Tibial nerve (tissue), 4 donors: ENCODE measurements at regions not wholly inside any gene's neighbourhood (a gene's known extent, or its start where the extent isn't known, plus 50 kb on each side); places are given as distances from the start of the nearest gene placed in this dataset.

Experiments used
- DNase-seq, 2 donors: peaks; one replicate each; pipeline ENCODE4 v3.0.0-alpha.2; 2019; ENCODE audit warnings: low spot score in 2 of 2
- H3K27ac ChIP-seq, 4 donors: fragments of 200-600 bp; sonication (generic) in 3 of 4; one replicate each; pipeline ENCODE4 v1.5.1; 2017 to 2019; ENCODE audit warnings: mild to moderate bottlenecking in 1 of 4
- H3K27me3 ChIP-seq, 2 donors: fragments of 200-600 bp; sonication (generic) in 1 of 2; one replicate each; pipeline versions ENCODE4 v1.5.1 to v1.6.0; 2017 to 2019
- H3K36me3 ChIP-seq, 3 donors: fragments of 200-600 bp; sonication (generic); one replicate each; pipeline ENCODE4 v1.5.1; 2018 to 2019
- H3K4me1 ChIP-seq, 4 donors: fragments of 200-600 bp; sonication (generic) in 3 of 4; one replicate each; pipeline ENCODE4 v1.5.1; 2017 to 2019
- H3K4me3 ChIP-seq, 4 donors: fragments of 200-600 bp; sonication (generic) in 3 of 4; one replicate each; pipeline ENCODE4 v1.5.1; 2017 to 2019; ENCODE audit warnings: mild to moderate bottlenecking in 1 of 4, moderate library complexity in 1 of 4
- H3K9me3 ChIP-seq, 4 donors: fragments of 200-600 bp; sonication (generic) in 3 of 4; one replicate each; pipeline ENCODE4 v1.5.1; 2017 to 2019
- EP300 ChIP-seq, 2 donors: sonication (generic); formaldehyde crosslinking; IDR thresholded peaks; one replicate each; pipeline ENCODE4 v1.6.1; 2017; ENCODE audit warnings: antibody characterized with exemption in 2 of 2, mild to moderate bottlenecking in 1 of 2
- POLR2A ChIP-seq, 2 donors: fragments of 450-650 bp; IDR thresholded peaks; one replicate each; pipeline ENCODE4 v1.6.1; 2017; ENCODE audit warnings: antibody characterized with exemption in 2 of 2, mild to moderate bottlenecking in 2 of 2, moderate library complexity in 2 of 2
- WGBS, 2 donors: methylation state at CpG; one replicate each; pipeline ENCODE4 v1.1.5; 2018; 5-methylcytosine and 5-hydroxymethylcytosine counted together
- TF ChIP-seq, protein P1 (sequence below), 5 experiments: fragments of 200-600 bp in 3 of 5; fragments of 450-650 bp in 2 of 5; sonication (generic) in 3 of 5; IDR thresholded peaks; one replicate each; pipeline ENCODE4 v1.5.1; 2016 to 2019; ENCODE audit warnings: antibody characterized with exemption in 5 of 5, mild to moderate bottlenecking in 3 of 5, moderate library complexity in 2 of 5

GRCh38 chr10:10792681-10793080 lies 225.0 kb upstream of the CELF2 start:
- Histone ChIP-seq H3K4me1 (peaks cover 0 to 46% (median 0%) of the 10 kb centered on the region in 4 donors), H3K4me3 (no peak overlapping the region), H3K36me3 (no peaks in the 10 kb centered on the region), H3K9me3 (no peaks in the 10 kb centered on the region), H3K27me3 (no peaks in the 10 kb centered on the region), H3K27ac (no peak overlapping the region)
- no peak for TF ChIP-seq POLR2A (IDR thresholded peaks at IDR 0.05)
- TF ChIP-seq, protein P1, sequence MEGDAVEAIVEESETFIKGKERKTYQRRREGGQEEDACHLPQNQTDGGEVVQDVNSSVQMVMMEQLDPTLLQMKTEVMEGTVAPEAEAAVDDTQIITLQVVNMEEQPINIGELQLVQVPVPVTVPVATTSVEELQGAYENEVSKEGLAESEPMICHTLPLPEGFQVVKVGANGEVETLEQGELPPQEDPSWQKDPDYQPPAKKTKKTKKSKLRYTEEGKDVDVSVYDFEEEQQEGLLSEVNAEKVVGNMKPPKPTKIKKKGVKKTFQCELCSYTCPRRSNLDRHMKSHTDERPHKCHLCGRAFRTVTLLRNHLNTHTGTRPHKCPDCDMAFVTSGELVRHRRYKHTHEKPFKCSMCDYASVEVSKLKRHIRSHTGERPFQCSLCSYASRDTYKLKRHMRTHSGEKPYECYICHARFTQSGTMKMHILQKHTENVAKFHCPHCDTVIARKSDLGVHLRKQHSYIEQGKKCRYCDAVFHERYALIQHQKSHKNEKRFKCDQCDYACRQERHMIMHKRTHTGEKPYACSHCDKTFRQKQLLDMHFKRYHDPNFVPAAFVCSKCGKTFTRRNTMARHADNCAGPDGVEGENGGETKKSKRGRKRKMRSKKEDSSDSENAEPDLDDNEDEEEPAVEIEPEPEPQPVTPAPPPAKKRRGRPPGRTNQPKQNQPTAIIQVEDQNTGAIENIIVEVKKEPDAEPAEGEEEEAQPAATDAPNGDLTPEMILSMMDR (IDR thresholded peaks at IDR 0.05): no peak
- WGBS, 2 donors: 26 to 27% methylated on average over 3 of the region's 3 CpGs
- DNase-seq: no peak

GRCh38 chr10:10794046-10794445 lies 223.6 kb upstream of the CELF2 start:
- WGBS, 2 donors: 87 to 97% methylated on average over 8 of the region's 8 CpGs
- TF ChIP-seq EP300 (IDR thresholded peaks at IDR 0.05): no peak
- no peaks in the 10 kb centered on the region for H3K36me3 ChIP-seq
- H3K27ac ChIP-seq: no peak overlapping the region
- peaks cover 0 to 55% (median 0%) of the 10 kb centered on the region in 4 donors for H3K4me1 ChIP-seq
- no peak for DNase-seq
- no peaks in the 10 kb centered on the region for H3K27me3 ChIP-seq
- no peak overlapping the region for H3K4me3 ChIP-seq
- no peaks in the 10 kb centered on the region for H3K9me3 ChIP-seq

GRCh38 chr10:10794791-10795191 lies 222.9 kb upstream of the CELF2 start:
- Histone ChIP-seq H3K9me3 (no peaks in the 10 kb centered on the region), H3K36me3 (no peaks in the 10 kb centered on the region), H3K27ac (no peak overlapping the region), H3K27me3 (no peaks in the 10 kb centered on the region), H3K4me3 (no peak overlapping the region), H3K4me1 (peaks cover 0 to 60% (median 0%) of the 10 kb centered on the region in 4 donors)
- no peak for DNase-seq
- TF ChIP-seq, protein P1 (IDR thresholded peaks at IDR 0.05): no peak
- TF ChIP-seq EP300 (IDR thresholded peaks at IDR 0.05) (no peak), POLR2A (IDR thresholded peaks at IDR 0.05) (no peak)
- WGBS, 2 donors: 58 to 64% methylated on average over 5 of the region's 5 CpGs

GRCh38 chr10:10796061-10796773 lies 221.5 kb upstream of the CELF2 start:
- no peak for TF ChIP-seq EP300 (IDR thresholded peaks at IDR 0.05)
- no peak for TF ChIP-seq POLR2A (IDR thresholded peaks at IDR 0.05)
- TF ChIP-seq, protein P1 (IDR thresholded peaks at IDR 0.05): no peak
- Histone ChIP-seq H3K27ac (peak overlapping the region in 3 of 4 donors; percentile 35 to 87 (median 85)), H3K36me3 (no peaks in the 10 kb centered on the region), H3K4me1 (peaks cover 0 to 62% (median 0%) of the 10 kb centered on the region in 4 donors), H3K9me3 (no peaks in the 10 kb centered on the region), H3K4me3 (no peak overlapping the region), H3K27me3 (no peaks in the 10 kb centered on the region)
- no peak for DNase-seq
- WGBS, 2 donors: 53 to 55% methylated on average over 8 of the region's 8 CpGs

DNA sequence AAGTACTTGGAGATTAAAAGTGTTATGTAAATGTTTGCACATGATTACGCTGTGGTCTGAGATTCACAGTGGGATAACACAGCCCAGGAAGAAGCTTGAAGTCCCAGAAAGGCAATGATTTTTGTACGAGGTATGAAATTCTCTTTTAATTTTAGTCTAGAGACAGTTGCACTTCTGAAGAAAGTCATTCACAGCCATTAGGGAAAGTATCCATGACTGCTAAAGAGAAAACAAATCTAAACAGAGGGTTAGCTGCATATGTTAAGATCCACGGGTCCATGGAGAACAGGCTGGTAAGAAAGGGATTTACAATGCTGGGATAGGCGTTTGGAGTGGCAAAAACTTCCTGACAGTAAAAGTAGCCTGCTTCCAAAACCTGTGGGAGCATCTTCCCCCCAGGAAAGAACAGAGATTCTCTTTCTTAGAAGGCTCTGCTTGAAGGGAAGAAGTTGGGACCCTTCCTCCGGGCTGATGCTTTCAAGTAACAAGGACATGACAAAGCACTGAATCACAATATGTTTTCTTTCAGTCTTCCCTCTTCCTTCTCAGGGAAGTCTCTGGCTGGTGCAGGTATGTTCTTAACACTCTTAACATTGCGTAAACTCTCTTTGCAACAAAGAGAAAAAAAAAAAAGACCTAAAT lies 220.8 kb upstream of the CELF2 start:
- H3K4me1 ChIP-seq: peaks cover 0 to 65% (median 0%) of the 10 kb centered on the region in 4 donors

More for the DNA sequence above, 220.8 kb upstream of the CELF2 start:
- H3K4me3 ChIP-seq: no peak overlapping the region
- no peaks in the 10 kb centered on the region for H3K27me3 ChIP-seq
- TF ChIP-seq, protein P1 (IDR thresholded peaks at IDR 0.05): no peak
- TF ChIP-seq EP300 (IDR thresholded peaks at IDR 0.05): no peak
- TF ChIP-seq POLR2A (IDR thresholded peaks at IDR 0.05): no peak
- peak overlapping the region in 3 of 4 donors; percentile 35 to 87 (median 85) for H3K27ac ChIP-seq
- no peaks in the 10 kb centered on the region for H3K36me3 ChIP-seq
- H3K9me3 ChIP-seq: peaks cover 0 to 4% (median 0%) of the 10 kb centered on the region in 4 donors
- DNase-seq: no peak
- 29 to 35% methylated on average over 6 of the region's 6 CpGs for WGBS, 2 donors
